GM18511 (cell line): ENCODE measurements at regions not wholly inside any gene's neighbourhood (a gene's known extent, or its start where the extent isn't known, plus 50 kb on each side); places are given as distances from the start of the nearest gene placed in this dataset.

ENCODE experiments used
- ATAC-seq: cut with Tn5 transposase; IDR thresholded peaks from one replicate; pipeline ENCODE4 v1.9.1; 2021; ENCODE audit warnings: mild to moderate bottlenecking, moderate library complexity; ENCODE audit not compliant: unreplicated experiment

DNA sequence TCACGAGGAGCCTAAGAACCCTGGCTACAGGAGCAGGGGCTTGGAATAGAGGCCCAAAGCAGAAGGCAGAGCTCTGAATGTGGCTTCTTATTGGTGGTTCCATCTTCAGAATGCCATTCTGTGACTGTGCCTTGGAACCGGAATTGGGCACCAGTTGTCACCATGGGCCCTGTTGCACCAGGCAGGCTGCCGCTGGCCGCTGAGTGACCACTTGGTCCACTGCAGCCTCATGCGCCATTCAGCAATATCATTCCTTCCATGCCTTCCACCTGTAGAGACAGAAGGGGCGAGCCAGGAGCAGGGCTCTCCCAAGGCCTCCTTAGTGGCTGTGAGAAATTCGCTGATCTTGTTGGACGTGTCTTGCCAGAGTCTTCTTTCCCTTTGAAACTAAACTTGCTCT, 270.3 kb upstream of the CHD6 start:
- ATAC-seq: no peak

DNA sequence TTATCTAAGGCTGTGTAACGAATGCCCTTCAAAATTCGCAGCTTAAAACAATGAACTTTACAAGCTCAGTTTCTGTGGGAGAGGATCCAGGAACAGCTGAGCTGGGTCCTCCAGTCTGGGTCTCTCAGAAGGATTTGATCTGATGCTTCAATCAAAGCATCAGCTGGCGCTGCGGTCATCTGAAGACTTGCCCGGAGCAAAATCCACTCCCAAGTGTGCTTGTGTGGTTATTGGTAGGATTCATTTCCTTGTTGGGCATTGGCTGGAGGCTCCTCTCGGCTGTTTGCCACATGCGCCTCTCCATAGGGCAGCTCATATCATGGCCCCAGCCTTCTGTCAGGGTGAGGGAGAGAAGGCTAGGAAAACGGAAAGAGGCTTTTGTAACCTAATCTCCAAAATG, 269.3 kb upstream of the CHD6 start:
- ATAC-seq: no peak

DNA sequence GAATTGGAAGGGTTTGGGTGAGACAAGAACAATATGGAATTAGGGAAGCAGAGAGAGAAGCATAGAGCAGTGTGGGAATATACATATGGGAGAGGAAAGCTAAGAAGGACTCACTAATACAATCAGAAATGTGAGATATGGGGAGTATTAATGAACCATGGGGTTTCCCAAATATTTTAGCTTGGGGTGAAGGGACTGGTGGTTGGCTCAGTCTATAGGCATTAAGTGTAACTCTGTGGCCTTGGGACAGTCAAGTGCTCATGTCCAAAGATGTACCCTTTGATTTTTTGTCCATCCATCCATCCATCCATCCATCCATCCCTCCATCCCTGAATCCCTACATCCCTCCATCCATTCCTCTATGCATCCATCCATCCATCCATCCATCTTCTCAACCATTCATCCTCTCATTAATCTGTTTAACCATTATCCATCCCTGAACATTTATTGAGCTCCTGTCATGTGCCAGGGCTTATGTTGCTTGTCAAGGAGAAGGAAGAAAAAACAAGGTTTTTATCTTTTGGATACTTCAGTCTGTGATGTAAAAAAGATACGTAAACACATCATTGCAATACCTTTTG, 263.4 kb upstream of the CHD6 start:
- no peak for ATAC-seq

DNA sequence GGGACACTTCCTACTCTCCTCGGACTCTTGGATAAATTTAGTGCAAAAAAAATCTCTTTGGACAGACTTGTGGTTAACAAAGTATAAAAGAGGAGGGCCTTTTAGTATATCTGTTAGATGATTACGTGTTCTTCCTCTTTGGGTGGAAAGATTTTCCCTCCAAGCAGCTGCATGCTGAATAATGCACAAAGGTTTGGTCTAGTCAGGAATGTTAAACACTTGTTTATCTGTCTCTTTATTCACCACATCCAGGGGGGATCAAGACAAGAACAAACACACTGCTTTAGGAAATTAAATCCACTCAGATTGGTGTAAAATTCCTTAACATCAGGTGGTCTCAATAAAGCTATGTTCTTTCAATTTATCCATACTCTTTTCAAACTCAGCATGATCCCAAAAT, 260.9 kb upstream of the CHD6 start:
- no peak for ATAC-seq

DNA sequence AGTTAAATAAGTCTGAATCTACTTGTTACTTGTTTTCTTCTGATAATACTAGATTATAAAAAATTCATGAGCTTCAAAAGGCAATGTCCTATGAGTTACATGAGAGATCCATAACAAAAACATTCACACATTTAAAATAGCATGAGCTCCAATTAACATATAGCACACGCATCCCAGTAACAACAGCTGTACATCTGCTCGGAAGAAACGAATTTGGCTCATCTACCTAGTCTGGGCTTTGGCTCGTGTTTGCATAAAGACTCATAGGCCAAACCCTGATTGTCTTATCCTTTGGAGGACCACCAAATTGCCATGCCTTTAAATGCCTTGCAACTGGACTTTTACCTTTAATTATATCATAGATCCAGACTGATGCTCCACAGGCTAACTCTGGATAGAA, 259.7 kb upstream of the CHD6 start:
- no peak for ATAC-seq

DNA sequence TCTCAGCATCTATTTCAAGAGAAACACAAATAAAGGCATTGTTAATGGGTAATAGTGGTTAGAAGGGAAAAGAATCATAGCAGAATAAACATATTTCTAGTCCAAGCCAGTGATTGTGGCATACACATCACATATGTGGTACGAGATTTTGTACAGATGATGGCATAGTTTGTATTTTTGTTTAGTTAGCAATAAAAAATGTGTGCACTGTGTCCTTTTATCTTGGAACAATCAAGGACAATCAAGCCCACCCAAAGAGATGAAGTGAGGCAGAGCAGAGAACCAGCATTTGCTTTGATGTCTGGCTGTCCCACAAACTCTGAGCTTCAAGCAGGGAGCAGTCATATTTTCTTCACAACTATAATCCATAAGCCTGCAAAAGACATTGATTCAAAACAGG, 256.5 kb upstream of the CHD6 start:
- no peak for ATAC-seq

DNA sequence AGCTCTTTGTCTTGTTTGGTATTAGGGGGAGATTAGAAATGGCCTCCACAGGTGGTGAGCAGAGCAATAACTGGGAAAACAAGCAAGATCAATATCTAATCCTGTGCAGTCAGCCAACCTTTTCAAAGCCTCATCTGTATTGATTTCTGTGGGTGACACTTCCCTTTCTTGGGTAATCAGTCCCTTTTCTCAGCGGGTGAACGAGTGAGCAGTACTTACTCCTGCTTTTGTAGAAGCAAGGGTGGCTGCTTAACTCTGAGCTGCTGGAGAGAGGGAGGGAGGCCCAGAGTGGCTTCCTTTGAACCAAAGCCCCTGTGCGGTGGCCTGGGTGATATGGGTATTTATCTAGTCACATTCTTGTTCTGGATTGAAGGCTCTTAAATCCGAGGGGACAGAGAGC, 254.8 kb upstream of the CHD6 start:
- ATAC-seq: no peak

DNA sequence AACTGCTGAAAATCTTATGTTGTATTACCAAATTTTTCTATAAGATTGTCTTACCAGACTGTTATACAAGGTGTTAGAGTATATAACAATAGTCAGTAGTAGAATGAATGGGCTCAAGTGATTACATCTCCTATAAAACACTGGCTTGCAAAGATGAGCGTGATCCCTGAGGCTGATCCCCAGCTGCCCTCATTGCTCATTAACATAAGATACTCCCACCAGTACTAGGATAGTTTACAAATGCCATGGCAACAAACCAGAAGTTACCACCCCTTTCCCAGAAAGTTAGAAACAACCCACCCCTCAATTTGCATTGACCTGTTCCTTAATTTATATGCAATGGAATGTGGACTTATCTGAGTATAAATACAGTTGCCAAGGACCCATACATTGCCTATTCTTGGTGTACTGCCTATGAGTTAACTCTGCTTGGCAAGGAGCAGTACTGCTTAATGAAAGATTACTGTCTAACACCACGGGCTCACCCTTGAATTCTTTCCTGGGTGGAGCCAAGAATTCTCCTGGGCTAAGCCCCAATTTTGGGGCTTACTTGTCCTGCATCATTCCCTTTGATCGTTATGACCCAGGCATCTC, 252.8 kb upstream of the CHD6 start:
- no peak for ATAC-seq

DNA sequence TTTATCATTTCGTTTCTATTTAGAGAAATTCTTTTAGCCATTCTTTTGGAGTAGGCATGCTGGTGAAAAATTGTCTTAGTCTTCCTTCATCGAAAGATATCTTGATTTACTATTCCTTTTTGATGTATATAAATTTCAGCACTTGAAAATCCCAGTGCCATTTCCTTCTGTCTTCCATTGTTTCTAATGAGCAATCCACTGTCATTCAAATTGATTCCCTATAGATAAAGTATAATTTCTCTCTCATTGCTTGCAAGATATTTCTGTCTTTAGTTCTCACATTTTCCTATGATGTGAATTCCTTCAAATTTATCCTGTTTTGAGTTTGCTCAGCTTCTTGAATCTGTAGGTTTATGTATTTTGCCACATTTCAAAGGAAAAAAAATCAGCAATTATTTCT, 251.1 kb upstream of the CHD6 start:
- ATAC-seq: no peak

DNA sequence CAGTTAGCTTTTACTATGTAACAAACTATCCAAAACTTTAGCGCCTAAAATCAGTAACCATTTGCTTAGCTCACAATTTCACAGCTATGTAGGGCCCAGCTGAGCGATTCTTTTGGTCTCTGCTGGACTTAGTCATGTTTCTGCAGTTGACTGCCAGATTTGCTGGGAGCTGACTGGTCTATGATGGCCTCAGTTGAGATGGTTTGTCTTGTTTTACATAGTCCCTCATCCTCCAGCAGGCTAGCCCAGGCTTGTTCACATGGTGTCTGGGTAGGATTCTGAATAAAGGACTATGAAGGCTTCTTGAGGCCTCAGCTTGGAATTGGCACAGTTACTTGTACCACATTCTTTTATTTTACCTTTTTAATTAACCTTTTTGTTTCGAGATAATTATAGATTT, 247.8 kb upstream of the CHD6 start:
- no peak for ATAC-seq

DNA sequence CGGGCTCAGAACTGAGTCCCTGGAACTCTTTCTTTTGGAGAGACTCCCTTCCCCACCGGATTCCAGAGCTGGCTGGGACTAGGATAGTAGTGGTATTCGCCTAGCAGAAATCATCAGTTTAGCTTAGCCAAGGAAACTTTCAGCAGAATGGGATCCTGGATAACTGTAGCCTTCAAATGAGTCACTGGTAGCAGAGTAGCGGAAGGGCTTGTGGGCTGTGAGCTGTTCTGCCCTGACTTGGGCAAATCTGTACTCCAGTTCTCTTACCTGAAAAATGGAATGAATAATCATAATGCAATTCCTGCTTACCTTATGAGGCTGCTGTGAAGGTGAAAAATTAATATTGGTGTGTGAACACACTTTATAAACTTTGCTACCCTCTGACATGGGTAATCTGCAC, 244.3 kb upstream of the CHD6 start:
- ATAC-seq: no peak

DNA sequence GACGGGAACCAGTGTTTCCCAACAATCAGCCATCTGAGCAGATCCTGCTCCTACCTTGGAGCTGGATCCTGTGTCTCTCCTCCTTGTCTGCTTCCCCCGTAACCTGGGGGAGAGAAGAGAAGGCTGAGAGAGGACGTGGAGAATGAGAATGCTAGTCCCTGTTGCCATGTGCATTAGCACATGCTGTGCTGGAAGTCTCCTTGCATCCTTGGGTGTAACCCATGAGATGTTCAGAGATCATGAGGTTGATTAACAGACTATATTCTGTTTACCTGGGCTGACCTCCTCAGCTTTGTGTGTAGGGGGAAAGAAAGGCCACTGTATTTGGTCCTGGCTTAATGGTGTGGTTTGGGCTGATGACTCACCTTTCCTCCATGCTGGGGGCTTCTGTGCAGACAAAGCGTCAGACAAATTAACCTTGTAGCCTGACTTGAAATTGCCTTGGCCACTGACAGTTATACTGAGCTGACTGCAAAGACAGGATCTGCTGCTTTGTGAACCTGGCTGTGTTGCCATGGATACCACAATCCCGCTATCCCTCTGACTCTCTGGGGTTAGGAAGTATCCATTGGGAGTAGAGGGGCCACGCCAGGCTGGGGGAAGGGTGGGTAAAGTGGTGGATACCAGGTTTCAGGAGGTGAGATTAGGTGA, 243.7 kb upstream of the CHD6 start:
- ATAC-seq: no peak

DNA sequence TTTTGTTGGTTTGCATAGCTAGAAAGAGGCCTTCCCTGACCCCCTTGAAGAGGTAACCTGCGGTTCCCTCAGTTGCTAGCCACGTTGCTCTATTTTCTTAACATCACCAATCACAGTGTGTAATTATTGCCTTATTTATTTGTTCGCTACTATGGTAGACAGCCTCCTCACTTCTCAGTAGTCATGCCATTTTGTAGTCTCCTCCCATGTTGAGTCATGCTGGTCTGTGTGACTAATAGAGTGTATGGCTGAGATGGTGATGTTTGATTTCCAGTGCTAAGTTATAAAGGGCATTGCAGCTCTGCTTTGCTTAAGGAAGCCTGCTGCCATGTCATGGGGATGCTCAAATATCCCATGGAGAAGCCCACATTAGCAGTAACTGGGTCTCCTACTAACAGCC, 236.6 kb upstream of the CHD6 start:
- no peak for ATAC-seq

DNA sequence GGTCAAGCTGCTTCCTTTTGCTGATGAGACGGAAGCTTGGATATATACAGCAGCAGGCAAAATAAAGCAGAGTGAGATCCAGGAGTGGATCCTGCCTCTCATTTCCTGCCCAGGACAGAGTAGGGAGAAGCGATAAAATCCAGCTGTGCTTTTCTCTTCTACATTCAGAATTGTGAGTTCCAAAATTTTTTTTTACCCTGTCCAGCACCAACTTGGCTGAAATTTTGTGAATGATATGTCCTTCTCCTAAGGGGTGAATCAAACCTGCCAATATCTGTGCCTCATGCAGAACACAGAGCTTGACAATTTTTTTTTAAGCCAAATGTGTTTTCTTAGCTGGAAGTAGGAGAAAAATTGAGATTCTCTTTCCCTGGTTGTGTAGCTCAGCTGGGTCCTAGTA, 235.6 kb upstream of the CHD6 start:
- no peak for ATAC-seq

DNA sequence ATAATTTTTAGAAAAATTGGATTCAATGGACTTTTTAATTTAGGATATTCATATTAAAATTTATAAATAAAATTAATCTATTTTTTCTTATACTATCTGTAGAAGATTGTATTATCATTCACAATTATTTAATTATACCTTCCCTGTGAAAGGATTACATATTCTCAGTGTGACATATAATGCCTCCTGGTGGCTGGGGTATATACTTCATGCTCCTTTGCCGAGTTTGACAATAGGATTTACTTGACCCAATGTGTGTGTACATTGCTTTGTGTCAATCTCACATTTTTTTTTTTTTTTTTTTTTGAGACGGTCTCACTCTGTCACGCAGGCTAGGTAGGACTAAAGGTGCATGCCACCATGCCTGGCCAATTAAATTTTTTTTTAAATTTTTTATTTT, 230.0 kb upstream of the CHD6 start:
- no peak for ATAC-seq

DNA sequence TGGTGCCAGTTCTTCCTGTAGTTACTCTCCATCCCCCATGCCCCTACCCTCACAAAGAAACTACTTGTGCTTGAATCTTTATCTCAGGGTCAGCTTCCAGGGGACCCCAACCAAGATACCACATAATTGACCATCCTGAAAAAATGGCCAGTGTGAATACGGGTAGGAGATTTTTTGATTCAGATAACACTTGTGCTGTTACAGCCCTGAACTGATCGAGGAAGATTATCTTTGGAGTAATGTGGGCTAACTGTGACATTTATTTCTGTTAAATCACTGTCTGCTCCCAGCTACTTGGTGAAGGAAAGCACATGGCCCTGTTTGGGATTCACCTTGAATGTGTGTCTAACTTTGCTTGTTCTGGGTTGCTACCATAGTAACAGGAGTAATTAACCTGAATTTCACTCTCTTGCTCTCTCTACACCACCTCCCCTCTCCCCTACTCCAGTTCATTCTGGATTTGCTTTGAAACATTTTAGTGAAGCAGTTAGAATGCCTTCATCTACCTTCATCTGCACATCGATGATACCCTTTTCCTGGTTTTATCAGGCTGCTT, 219.6 kb upstream of the CHD6 start:
- ATAC-seq: no peak

DNA sequence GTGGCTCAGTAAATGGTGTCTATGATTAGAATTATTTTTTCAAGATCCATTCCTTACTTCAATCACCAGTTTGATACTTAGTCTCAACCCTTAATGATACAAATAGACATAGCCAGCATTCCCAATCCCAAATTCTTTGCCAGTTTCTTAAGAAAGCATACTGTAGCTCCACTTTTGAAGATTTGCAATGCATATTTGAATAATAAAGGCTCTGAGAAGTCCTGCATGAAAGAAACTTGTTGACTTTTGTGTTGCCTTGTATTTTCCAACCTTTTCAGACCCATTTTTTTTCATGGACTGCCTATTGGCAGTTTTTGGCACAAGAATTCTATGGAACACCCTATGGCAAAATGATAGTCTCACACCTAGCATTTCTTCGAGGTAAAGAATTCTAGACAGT, 215.6 kb upstream of the CHD6 start:
- ATAC-seq: no peak

DNA sequence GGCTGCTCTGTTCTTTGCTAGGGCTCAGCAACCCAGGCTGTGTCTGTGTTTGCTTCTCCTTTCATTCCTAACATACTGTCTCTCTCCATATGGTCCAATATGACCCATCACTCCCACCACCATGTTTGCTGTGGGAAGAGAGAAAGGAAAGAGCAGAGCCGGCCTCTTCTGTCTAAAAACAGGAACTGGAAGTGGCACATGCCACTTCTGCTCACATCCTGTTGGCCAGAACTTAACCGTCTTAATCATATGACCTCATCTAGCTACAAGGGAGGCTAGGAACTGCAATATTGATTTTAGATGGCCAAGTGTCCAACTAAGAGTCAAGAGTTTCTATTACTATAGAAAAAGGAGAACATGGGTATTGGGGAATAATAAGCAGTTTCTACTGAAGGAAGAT, 212.5 kb upstream of the CHD6 start:
- no peak for ATAC-seq

DNA sequence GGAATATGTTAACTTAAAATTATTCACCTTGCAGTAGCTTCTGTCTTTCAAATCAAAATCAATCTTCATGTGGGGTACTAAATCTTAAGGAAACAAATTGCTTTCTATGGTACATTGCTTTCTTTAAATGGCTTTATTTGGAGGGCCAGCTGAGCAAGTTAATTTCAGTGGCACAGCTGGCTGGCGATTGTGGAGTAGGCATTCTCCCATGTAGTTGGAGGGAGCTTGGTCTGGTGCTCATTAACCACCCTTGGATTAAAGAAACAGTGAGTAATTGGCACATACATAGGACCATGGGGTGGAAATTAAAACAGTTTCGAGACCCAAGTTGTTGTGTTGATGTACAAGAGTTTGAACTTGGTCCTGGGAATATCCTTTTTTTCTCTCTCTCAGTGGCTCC, 201.3 kb upstream of the CHD6 start:
- no peak for ATAC-seq

DNA sequence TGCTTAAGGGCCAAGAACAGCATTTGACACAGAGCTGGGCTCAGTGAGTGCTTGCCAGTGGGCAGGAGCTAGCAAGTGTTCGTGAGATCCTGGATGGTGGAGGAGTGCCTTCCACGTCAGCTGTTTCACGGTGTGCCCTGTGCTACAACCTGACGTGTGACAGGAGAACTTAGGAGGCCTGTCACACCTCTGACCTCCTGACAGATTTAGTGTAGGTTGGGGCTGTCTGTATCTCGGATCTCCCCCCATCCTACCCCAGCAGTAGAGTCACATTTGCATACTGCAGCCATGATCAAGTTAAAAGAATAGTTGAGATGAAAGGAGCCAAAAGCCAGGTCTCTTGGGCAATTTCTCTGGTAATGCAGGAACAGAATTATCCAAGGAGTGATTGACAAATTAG, 200.8 kb upstream of the CHD6 start:
- no peak for ATAC-seq

DNA sequence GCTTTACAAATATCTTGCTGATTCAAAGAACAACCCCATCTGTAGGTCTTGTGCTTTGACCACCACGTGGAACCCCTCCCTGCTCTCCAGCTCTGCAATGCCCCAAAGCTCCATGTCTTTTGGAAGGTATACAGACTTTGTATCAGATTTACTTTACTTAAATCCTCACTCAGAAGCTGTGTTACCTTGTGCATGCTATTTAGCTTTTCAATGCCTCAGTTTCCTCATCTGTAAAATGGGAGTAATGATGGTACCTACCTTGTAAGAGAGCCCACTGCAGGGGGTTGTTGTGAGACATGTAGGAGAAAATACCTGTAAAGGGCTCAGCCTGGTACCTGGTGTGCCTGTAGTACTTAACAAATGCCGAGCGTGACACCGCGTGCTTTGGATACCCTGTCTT, 200.2 kb upstream of the CHD6 start:
- ATAC-seq: no peak

DNA sequence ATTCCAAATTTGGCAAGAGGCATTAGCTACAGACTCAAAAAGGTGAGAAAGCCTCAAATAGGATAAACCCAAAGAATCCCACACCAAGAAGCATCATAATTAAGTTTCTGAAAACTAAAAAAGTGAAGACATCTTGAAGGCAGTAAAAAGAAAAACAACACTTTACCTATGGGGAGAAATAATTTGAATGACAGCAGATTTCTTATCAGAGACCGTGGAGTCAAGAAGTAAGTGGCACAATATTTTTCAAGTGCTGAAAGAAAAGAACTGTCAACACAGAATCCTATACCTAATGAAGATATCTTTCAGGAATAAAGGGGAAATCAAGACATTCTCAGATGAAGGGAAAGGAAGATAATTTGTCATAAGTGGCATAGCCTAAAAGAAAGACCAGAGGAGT, 193.3 kb upstream of the CHD6 start:
- no peak for ATAC-seq

DNA sequence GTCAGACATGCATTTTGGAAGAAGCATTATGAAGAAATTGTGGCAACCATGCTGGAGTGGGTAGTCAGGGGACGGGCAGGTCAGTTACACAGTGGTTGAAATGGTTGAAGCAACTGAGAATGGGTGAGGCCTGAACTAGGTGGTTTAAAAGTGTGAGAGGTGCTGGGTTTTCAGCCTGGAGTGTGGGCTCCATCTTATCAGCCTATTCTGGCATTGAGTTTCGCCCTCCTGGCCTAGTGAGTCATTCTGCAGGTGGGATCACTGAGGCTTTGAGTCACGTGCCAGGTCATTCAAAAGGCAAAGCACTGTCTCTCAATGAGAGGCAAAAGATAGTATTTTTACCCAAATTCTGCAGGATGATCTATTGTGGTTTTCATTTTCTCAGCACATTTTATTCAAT, 181.9 kb upstream of the CHD6 start:
- no peak for ATAC-seq
